ENCODE measurements at regions not wholly inside any gene's neighbourhood (a gene's known extent, or its start where the extent isn't known, plus 50 kb on each side); places are given as distances from the start of the nearest gene placed in this dataset.

- Histone ChIP-seq H3K4me3 (ENCODE audit: insufficient read depth, low read length) (no peak overlapping the region), H3K27me3 (ENCODE audit: insufficient read depth, low read length) (peaks cover 5% of the 10 kb centered on the region), H3K79me2 (ENCODE audit: insufficient read depth, low read length) (no peaks in the 10 kb centered on the region), H2AFZ (ENCODE audit: low read length) (no peak overlapping the region), H4K20me1 (ENCODE audit: insufficient read depth, low read length) (no peaks in the 10 kb centered on the region), H3K4me2 (ENCODE audit: insufficient read depth, low read length) (no peak overlapping the region), H3K9me3 (ENCODE audit: low read depth, low read length) (no peaks in the 10 kb centered on the region), H3K27ac (ENCODE audit: low read depth, low read length) (peak overlapping the region; percentile 38), H3K36me3 (ENCODE audit: insufficient read depth, low read length) (no peaks in the 10 kb centered on the region), H3K4me1 (ENCODE audit: insufficient read depth, low read length) (peaks cover 12% of the 10 kb centered on the region)
- TF ChIP-seq, protein P1, sequence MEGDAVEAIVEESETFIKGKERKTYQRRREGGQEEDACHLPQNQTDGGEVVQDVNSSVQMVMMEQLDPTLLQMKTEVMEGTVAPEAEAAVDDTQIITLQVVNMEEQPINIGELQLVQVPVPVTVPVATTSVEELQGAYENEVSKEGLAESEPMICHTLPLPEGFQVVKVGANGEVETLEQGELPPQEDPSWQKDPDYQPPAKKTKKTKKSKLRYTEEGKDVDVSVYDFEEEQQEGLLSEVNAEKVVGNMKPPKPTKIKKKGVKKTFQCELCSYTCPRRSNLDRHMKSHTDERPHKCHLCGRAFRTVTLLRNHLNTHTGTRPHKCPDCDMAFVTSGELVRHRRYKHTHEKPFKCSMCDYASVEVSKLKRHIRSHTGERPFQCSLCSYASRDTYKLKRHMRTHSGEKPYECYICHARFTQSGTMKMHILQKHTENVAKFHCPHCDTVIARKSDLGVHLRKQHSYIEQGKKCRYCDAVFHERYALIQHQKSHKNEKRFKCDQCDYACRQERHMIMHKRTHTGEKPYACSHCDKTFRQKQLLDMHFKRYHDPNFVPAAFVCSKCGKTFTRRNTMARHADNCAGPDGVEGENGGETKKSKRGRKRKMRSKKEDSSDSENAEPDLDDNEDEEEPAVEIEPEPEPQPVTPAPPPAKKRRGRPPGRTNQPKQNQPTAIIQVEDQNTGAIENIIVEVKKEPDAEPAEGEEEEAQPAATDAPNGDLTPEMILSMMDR (IDR thresholded peaks at IDR 0.05; ENCODE audit: extremely low read depth, low read depth, low read length), result no peak
- DNase-seq (ENCODE audit: insufficient read length, low spot score, missing footprints), result peak; percentile 71
These were observed 80.2 kb upstream of the DMRT1 start for GRCh38 chr9:761176-761792.

DNA sequence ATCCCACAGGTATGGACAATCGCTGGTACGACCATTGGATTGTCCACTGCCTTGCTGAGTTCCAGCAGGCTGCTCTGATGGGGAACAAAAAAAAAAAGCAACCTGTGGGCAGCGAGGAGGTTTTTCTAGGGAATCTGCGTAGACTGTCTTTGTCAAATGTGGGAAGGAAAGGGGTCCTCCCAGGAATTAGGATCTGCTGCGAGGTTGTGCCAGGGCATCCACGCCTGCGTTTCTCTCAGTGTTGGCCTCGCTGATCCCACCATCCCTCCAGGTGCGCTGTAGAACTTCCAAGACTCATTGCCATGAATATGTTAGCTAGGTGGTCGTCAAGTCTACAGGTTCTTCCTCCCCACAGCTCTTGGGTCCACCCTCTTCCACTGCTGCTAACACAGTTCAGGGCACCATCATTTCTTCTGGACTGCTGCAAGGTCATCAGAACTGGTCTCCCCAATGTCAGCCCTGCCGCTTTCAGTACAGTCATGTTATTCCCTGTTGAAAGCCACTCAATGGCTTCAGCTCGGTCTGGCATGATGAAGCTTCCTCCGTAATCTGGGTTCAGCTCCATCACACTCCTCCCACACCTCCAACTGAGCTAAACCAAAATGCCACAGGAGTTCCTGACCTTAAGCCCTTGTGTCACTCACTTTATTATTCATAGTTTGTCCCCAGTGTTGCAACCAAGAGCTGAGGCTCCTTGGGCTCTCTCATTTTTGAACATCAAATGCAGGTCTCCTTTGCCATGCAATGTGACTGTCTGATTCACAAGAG is 79.5 kb upstream of the DMRT1 start:
- H3K4me3 ChIP-seq (ENCODE audit: insufficient read depth, low read length), result no peak overlapping the region
- no peaks in the 10 kb centered on the region for H4K20me1 ChIP-seq (ENCODE audit: insufficient read depth, low read length)
- no peaks in the 10 kb centered on the region for H3K36me3 ChIP-seq (ENCODE audit: insufficient read depth, low read length)
- H3K4me1 ChIP-seq (ENCODE audit: insufficient read depth, low read length), result peaks cover 12% of the 10 kb centered on the region
- no peak overlapping the region for H2AFZ ChIP-seq (ENCODE audit: low read length)
- TF ChIP-seq, protein P1 (IDR thresholded peaks at IDR 0.05; ENCODE audit: extremely low read depth, low read depth, low read length), result no peak
- H3K9me3 ChIP-seq (ENCODE audit: low read depth, low read length), result no peaks in the 10 kb centered on the region
- H3K79me2 ChIP-seq (ENCODE audit: insufficient read depth, low read length), result no peaks in the 10 kb centered on the region
- peak; percentile 38 for DNase-seq (ENCODE audit: insufficient read length, low spot score, missing footprints)
- peaks cover 7% of the 10 kb centered on the region for H3K27me3 ChIP-seq (ENCODE audit: insufficient read depth, low read length)
- H3K27ac ChIP-seq (ENCODE audit: low read depth, low read length), result no peak overlapping the region
- H3K4me2 ChIP-seq (ENCODE audit: insufficient read depth, low read length), result no peak overlapping the region

GRCh38 chr9:763692-764091 is 77.8 kb upstream of the DMRT1 start:
- Histone ChIP-seq H3K4me1 (ENCODE audit: insufficient read depth, low read length) (peaks cover 12% of the 10 kb centered on the region), H3K27ac (ENCODE audit: low read depth, low read length) (no peak overlapping the region), H3K79me2 (ENCODE audit: insufficient read depth, low read length) (no peaks in the 10 kb centered on the region), H4K20me1 (ENCODE audit: insufficient read depth, low read length) (no peaks in the 10 kb centered on the region), H3K27me3 (ENCODE audit: insufficient read depth, low read length) (peaks cover 10% of the 10 kb centered on the region), H3K4me2 (ENCODE audit: insufficient read depth, low read length) (peak overlapping the region; percentile 83), H3K4me3 (ENCODE audit: insufficient read depth, low read length) (peak overlapping the region; percentile 63), H3K9me3 (ENCODE audit: low read depth, low read length) (no peaks in the 10 kb centered on the region), H2AFZ (ENCODE audit: low read length) (peak overlapping the region; percentile 90), H3K36me3 (ENCODE audit: insufficient read depth, low read length) (no peaks in the 10 kb centered on the region)
- TF ChIP-seq, protein P1 (IDR thresholded peaks at IDR 0.05; ENCODE audit: extremely low read depth, low read depth, low read length), result no peak
- DNase-seq (ENCODE audit: insufficient read length, low spot score, missing footprints), result no peak

DNA sequence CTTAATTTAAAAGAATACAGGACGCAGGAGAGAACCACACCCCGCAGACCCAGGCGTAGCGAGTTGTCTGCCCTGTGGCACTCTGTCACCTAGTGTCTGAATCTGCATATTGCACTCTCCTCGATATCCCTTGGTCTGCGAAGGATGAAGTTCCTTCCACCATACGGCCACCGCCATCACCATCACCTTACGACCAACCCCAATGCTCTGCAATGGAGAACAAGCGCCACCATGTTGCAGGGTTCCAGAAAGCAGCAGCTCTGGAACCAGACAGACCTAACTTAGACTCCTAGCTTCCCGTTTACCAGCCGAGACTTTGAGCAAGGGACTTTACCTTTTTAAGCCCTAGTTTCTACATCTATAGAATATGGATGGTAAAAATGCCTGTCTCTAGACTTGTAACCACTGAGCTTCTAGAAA is 77.4 kb upstream of the DMRT1 start:
- H3K4me3 ChIP-seq (ENCODE audit: insufficient read depth, low read length), result peak overlapping the region; percentile 63
- H2AFZ ChIP-seq (ENCODE audit: low read length), result peak overlapping the region; percentile 90
- TF ChIP-seq, protein P1 (IDR thresholded peaks at IDR 0.05; ENCODE audit: extremely low read depth, low read depth, low read length), result peak; percentile 99

More for the DNA sequence above, 77.4 kb upstream of the DMRT1 start:
- Histone ChIP-seq H3K27ac (ENCODE audit: low read depth, low read length) (no peak overlapping the region), H3K4me1 (ENCODE audit: insufficient read depth, low read length) (peaks cover 12% of the 10 kb centered on the region), H3K4me2 (ENCODE audit: insufficient read depth, low read length) (peak overlapping the region; percentile 83), H3K9me3 (ENCODE audit: low read depth, low read length) (no peaks in the 10 kb centered on the region), H4K20me1 (ENCODE audit: insufficient read depth, low read length) (no peaks in the 10 kb centered on the region), H3K79me2 (ENCODE audit: insufficient read depth, low read length) (no peaks in the 10 kb centered on the region), H3K36me3 (ENCODE audit: insufficient read depth, low read length) (no peaks in the 10 kb centered on the region), H3K27me3 (ENCODE audit: insufficient read depth, low read length) (peaks cover 10% of the 10 kb centered on the region)
- DNase-seq (ENCODE audit: insufficient read length, low spot score, missing footprints), result peak; percentile 91
